Right lung (tissue), 2 donors: ENCODE measurements at regions not wholly inside any gene's neighbourhood (a gene's known extent, or its start where the extent isn't known, plus 50 kb on each side); places are given as distances from the start of the nearest gene placed in this dataset.
A peak's percentile ranks its signal among the peaks of the same experiment; 100 is the strongest.

ENCODE experiments used
- DNase-seq, 2 donors: peaks; one replicate each; pipeline ENCODE4 v3.0.0-alpha.2; 2013

DNA sequence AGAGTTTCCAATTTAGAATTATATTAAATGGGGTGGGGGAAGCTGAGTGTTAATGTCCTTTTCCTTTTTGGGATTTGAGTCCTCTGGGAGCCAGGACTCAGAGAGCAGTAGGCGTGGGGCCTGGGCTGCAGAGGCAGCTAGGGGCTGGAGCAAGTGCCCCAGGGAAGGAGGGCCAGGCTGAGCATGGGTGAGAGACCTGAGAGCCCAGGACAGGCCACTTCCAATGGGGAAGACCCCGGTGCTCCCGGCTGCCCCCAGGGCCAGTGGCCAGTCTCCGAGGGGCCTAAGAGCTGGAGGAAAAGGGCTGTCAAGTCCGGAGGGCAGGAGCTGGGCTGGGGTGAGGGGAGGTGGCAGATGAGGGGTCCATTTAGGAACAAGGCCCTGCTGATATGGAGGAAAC lies 371.5 kb downstream of the ZNF536 start:
- DNase-seq, result no peak

DNA sequence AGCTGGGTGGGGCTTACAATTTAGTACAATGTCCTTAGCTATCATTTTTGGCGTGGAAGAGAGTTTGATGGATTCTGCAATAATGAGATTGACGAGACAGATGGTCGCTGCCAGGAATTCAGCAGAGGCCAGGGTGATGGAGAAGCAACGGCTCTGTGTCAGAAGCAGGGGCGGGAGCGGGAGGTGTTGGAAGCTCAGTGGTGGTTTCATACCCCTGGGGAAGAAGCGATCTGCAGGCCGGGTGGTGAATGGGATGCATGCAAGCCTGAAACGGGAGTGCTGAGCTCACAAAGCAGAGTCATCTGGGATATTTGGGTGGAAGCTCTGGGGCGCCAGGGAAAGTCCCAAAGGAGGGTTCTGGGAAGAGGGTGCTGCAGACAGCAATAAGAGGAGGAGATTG lies 370.8 kb downstream of the ZNF536 start:
- no peak for DNase-seq

DNA sequence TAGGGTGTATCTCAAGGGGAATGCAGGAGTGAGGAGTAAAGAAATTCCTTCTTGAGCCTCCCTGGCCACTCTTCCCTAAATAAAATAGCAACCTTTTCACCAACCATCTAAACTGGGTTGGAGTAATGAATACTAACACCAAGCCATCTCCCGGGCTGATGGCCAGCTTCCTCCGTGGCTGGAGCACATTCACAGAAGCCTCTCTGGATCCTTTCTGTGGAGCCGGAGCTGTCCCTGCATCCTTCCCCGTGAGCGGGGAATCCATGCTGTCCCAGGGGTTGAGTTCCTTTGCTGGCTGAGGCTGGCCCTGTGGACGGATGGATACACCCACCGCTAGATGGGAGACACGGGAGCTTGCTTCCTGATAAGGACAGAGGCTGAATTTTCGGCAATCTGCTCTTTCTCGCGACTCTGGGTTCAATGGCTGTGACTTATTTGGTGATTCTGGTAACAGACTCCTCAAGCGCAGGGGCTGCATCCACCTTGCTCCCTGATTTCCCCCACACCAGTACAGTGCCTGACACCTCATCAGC lies 370.3 kb downstream of the ZNF536 start:
- DNase-seq, result no peak

DNA sequence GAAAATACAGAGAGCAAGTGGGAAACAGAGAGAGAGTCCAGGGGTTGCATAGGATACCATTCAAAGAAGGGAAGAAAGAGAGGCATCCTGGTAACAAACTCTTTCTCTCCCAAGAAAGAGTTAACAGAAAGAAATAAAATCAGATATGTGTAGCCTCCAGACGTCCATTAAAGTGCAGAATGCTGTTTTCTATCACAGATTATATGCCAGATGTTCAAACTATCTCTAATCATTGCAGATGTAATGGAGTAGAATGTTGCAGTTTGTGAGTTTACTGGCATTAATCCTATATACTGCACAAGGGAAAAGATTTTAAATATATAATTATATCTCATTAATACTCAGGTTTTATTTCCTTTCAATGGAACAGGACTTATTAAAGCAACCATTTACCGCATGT lies 369.4 kb downstream of the ZNF536 start:
- no peak for DNase-seq

DNA sequence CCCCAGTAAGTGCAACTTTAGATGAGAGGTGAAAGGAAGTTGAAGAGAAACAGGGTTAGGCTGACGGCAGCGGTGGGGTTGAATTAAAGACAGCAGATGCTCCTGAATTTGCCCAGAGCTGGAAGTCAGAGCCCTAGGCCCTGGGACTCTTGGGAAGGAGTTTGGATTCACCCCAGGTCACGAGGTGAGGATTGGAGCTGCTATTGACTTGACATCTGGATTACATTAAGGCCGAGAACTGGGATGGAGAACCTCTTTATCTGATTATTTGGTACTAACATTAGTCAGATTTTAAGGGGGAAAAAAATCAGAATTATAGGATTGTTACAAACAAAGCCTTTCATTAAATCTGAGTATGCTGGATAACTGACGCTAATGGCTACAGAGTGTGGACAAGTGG lies 367.2 kb downstream of the ZNF536 start:
- DNase-seq, result no peak

DNA sequence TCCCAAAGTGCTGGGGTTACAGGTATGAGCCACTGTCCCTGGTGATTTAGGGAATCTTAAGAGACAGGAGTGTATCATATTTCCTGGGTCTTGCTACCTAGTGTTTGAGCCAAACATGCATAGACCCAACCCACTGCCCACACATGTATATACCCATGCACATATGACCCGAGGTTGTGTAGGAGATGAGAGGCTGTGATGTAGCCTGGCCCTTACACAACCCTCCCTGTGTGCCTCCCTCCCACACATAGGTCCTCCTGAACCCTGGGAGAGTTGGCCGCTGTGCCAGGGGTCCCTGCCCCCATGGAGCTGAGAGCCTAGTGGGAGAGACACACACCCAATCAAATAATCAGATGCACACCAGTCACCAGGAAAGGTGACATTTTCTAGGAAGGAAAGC lies 365.9 kb downstream of the ZNF536 start:
- DNase-seq, result no peak

DNA sequence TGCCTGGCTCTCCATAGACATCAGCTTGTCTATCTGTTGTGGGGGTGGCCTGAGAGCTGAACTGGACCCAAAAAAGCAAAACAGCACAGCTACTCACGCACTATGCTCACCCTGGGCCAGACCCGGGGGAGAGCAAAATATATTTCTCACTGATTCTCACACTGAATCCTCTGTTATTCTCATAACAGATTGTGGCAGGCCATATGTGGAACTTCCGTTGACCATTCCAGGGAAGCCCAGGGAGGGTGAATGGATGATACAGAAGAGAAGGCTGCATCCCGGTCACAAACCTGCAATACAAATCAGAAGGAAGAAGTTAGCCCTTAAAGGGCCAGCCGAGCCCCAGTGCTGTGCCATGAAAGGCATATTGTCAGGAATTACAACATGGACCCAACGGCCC lies 362.5 kb downstream of the ZNF536 start:
- no peak for DNase-seq

DNA sequence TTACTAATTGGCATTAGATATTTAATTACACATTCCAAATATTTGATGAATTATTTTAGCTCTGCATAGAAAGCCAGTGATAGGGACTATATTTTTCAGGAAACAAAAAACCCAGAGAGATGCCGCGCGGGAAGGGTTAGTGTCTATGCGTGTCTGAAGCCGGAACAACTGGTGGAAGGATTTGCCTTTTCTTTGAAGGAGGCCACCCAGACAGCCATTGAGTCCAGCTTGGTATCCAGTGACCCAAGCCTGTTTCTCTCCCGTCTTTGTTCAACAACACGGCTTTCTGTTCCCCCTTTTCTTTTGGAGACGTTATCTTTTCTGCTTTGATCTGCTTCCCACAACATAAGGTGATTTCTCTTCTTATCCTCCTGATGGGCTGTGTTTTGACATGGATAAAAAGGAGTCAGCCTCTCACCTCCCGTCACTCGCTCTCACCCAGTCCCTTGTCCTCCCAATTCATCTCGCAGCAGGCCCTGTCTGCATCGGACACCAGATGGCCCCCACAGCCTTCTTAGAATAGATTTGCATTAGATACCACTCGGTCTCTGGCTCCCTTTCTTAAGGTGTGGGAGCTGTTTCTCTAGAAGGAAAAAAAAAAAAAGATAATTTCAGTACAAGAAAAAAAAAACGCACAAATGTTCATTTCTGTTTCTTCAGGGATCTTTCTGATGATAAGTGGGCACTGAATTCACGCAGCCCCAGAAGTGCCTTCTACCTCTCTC lies 361.8 kb downstream of the ZNF536 start:
- DNase-seq, result peak in 1 of 2 donors; percentile 33

DNA sequence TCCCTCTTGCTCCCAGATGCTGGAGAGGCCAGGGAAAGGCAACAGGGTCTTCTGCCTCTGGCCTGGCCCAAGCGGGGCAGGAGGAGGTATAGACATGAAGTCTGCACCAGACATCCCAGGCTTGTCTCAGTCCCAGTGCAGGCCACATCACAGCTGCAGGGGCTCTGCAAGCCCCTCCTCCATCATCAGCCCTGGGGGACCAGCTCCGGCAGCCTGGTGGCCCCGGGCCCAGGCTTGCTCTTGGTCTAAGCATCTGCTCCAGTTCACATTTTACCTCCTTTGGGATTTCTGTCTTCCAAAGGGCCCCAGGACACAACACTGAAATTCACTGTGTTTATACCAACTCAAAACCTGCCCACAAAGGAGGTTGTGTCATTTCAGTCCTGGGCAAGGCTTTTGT lies 359.4 kb downstream of the ZNF536 start:
- DNase-seq, result no peak

DNA sequence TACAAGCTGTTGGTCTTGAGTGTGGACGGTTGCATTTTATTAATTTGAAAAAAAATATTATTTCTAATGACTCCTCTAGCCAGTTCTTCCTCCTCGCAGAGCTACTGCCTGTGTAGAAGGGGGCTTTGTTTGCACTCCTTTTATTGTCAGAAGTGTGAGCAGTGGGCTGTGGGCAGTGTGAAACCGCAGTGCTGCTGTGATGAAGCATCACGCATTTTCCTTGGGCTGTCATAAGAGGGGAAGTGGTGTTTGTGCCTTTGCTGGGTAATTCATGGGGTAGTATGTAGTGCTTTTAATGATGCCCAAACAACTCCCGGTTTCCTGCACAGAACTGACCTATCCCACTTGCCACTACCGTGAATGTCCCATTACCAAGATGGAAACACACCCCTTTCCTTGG lies 357.3 kb downstream of the ZNF536 start:
- DNase-seq, result no peak

DNA sequence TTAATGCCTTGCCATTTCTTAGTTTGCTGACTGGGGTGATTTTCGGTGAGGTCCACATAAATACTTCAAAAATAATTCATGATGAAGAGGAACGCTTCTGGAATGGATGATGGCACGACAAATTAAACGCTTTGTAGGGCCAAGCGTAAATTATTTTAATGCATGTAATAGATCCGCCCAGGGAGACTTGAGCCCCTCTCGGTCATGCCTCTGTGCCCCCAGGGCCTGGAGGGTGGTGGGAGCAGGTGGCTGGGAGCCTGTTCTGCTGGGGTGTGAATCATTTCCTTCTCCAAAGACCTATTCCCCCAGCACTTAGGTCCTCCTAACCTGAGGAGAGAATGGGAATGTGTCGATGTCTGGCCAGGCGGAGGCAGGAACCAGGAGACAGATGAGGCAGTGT lies 350.6 kb downstream of the ZNF536 start:
- DNase-seq, result no peak

DNA sequence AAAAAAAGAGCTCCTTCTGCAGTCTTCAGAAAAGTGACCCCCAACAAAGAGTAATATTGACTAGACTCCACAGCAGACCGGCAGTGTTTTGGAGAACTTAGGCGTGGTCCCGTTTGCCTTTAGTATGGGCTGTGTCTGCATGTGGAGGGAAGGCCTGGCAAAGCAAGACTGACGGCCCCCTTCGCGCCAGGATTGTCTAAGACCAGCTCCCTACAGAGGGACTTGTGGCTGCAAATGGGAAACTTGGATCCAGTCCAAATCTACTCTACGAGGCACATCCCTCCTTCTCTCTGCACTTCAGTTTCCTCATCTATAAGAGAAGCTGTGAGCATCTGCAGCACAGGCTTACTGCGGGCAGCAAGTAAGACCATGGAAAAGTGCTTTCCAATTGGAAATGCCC lies 350.0 kb downstream of the ZNF536 start:
- no peak for DNase-seq

DNA sequence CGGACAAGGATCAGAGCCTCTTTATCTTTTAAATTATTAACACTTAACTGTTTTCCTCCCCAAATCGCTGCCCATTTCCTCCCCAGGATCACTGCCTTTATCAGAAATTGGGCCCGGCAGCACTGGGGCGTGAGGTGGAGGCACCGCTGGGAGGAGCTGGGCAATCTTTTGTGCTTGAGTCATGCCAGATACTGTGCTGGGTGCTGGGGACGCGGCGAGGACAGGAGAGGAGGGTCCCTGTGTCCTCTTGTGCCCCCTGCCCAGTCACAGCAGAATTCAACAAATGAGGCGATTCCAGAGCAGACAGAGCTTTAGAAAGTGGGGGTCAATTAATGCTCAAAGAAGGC lies 347.8 kb downstream of the ZNF536 start:
- DNase-seq, result no peak

DNA sequence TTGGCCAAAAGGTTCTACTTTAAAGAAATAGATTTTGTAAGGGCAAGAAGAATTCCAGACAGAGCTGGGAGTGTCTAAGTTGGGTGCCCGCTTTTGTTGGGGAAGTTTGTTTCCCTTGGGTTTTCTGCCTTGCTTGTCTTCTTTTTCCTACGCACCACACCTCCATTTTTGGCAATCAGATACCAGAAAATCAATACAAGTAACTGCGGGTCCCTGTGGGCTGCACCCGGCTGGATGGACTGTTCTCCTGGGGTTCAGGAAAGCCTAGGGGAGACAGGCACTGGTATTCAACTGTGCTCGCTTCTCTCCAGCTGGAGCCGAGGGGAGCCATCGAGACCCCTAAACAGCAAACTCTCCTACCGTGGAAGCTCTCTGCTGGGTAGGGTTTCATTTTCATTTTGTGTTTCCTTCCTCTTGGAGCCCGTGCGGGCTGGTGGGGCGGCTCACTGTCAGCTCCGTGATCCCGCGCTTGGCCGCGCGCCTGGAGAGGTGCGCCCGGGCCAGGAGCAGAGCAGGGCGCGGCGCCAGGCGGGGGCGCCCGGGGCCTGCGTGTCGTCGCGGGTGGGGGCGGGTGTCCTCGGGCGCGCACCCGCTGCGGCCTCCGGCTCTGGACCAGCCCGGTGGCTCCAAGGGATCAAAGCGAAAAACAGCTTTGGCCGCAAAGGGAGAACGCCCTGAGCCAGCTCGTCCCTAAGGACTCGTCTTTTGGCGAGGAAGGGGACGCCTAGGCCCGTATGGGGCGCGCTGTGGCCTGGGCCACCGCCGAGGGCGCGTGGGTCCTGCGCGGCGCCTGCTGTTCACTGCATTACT lies 347.2 kb downstream of the ZNF536 start:
- peak; percentile 70 to 74 for DNase-seq

DNA sequence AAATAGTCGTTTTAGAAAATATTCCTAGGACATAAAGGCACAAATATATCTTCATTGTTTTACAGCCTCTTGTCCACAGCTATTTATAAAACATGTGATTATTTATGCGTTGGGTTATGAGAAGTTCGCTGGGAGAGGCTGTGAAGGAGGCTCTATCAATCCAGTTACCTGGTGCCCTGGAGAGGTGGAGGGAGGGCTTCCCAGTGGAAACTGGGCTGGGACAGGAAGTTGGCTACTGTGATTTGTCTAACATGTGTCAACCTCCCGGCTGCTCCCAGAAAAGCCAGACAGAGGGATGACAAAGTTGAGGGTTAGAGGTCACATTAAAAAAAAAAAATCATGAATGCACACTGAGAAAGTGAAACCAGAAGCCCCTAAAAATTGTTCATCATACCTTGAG lies 346.5 kb downstream of the ZNF536 start:
- no peak for DNase-seq

DNA sequence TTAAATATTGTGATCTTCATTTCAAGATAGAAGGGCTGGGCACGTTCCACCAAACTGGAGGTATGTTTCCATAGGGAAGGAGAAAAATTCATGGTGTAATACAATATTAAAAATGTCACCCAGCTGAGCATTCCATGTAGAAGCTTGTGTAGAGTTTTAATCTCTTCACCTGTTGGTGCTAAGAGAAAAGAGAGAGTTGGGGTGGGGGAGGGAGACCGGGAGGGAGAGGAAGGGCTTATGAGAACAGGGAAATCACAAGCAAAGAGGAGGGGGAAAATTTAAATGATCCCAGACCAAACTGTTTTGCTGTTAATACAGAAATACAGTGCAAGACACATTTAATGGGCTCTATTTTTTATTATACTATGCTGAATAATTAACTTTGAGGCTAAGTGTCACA lies 345.8 kb downstream of the ZNF536 start:
- DNase-seq, result no peak

DNA sequence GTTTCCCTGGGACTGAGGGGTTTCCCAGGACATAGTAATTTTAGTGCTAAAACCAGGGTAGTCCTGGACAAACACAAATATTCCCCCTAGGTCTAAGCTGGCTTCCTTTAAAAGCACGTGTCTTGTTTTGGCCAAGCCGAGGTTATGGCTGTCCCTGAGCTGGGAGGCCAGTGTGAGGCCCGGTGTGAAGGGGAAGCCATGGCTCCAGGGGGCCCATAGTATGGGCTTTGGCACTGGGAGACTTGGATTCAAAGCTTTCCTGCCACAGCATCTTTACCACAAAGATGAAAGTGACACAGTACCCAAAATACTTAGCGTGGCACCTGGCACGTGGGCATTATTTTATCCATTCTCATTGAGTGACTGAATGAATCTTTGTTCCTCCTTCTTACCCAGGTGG lies 345.2 kb downstream of the ZNF536 start:
- DNase-seq, result no peak

DNA sequence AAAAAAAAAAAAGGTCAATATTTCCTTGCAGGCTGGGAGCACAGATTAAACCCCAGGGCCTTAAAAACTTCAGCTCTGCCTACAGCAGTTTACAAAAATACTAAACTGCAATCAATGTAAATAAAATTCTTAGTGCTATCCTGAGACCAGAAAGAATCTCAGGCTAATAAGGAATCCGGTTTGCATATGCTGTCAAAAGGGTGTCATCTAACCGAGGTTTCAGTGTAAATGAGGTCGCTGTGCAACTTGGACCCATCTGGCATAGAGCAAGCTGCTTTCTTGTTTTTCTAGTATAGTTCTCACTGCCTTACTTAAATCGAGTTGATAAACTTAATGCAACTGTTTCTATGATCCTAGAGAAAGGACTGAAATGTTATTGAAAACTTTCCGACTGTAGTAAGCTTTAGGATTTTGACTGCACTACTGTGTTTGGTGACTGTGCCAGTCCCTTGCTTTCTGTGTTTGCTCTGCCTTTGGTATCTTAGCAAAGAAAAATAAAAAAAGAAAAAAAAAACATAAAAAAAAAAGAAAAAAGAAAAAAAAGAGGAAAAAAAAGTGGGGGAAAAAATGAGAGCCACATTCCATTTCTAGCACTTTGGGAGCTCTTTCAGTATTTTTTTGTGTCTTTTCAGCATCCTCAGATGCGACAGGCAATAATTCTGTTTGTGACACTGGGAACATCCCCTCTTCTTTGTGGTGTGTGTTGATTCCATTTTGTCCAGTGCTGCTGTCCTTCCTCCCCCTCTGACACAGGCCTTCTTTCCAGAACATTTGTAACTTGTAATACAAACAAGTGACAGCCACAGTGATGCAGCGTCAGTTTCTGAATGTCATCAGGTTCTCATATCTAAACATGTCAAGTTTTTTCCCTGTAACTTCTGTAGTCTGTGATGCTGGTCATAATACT lies 340.5 kb downstream of the ZNF536 start:
- DNase-seq, result no peak

DNA sequence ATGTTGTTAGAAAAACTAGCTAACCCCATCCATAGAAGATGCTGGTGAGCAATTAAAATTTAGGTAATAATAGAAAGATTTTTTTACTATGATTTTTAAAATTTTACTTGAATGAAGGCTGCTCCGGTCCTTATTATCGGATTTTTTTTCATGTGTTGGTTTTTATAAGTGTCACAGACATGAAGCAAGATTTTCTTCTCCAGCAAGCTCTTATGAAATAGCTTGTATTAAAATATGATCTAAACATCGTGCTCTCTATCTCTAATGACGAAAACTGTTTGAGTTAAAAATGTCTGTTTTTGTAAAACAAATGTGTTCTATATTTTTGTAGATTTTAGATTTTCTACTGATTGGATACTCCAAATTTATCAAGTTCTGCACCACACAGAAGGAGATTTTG lies 339.6 kb downstream of the ZNF536 start:
- DNase-seq, result no peak

DNA sequence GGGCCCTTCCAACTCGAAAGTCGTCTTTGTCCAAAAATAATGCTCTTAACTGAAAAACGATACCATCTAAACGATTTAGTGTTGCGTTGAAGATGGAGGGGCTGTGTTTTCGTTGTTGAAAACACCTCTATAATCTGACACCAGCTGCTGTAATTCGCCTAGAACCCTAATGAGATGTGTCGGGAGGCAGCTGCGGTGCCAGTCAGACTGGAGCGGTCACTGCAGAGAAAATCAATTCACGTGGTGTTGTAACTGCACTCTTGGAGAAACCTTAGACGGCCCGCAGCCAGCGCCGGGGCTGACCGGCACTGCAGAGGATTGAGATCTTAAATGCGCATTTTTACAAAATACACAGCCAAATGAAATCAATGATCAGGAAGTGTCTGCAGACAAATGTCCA lies 339.1 kb downstream of the ZNF536 start:
- DNase-seq, result no peak

DNA sequence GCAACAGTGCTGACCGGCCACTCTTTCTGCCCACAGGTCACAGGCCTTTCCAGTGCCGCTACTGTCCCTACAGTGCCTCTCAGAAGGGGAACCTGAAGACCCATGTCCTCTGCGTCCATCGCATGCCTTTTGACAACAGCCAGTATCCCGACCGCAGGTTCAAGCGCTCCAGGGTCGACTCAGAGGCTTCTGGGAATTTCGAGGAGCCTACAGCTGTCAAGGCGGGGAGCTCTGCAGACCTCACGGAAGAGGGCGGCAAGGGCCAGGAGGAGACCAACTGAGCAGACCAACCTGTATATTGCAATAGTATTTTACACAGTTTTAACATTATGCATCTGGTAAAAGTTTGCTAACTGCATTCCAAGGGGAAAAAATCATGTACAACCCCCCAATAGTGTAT lies 338.5 kb downstream of the ZNF536 start:
- no peak for DNase-seq

DNA sequence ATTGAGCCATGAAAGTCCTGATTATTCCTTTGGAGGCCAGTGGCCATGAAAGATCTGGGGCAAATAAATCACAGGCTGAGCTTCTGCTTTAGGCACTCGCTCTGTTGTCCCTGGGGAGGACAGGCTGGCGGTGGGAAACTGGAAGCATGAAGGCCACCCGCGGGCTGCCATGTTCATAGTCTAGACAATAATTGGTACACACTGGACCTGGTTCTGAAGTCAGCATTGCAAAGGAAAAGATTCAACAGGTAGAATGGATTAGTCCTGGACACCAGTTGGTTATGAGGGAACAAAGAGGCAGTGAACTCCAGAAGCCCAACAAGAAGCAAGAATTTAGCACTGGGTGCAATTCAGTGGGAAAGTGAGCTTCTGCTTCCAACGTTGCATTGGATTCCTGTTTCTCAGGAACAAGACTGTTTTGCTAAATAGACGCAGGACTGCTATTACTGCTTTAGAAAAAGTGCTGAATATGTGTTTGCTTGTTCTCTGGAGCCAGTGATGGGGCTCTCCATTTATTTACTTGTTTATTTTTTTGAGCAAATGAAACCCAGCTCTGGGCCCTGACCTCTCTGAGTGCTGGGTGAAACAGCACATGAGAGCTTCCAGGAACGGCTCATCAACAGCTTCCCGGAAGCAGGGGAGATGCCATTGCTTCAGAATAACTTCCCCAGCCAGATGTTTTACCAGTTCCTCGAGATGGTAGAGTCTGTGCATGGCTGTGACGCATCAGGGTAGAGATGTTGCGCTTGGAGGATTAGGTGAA lies 336.4 kb downstream of the ZNF536 start:
- no peak for DNase-seq
